HepG2 (cell line): ENCODE measurements at regions not wholly inside any gene's neighbourhood (a gene's known extent, or its start where the extent isn't known, plus 50 kb on each side); places are given as distances from the start of the nearest gene placed in this dataset.

ENCODE experiments used
- ATAC-seq: fragments of 200-7000 bp; cut with Tn5 transposase; 3 replicates; pipeline ENCODE4 v1.9.1; 2020; ENCODE audit warnings: mild to moderate bottlenecking, moderate library complexity
- BruUV-seq: library from RNA; stranded (reverse); fragments of 400-500 nt; replicated peaks from 2 replicates; lab custom pipeline; 2021; lab: Mats Ljungman, UMichigan
- CTCF ChIA-PET: fragments of 300-600 bp; formaldehyde crosslinking; extraction: SDS; loops from one replicate; lab custom pipeline; 2021; ENCODE audit warnings: low total read pairs, inconsistent platforms, low intra/inter-chr PET ratio; lab: Yijun Ruan, JAX
- POLR2A ChIA-PET: fragments of 350-600 bp; sonication (Branson Sonifier 250); formaldehyde crosslinking; loops from one replicate; lab custom pipeline; 2020; ENCODE audit warnings: antibody characterized with exemption, inconsistent platforms; lab: Yijun Ruan, JAX
- DNase-seq: peaks from one replicate; pipeline ENCODE4 v3.0.0-alpha.2; 2015; ENCODE audit warnings: low spot score
- FAIRE-seq: peaks from 3 replicates; lab custom pipeline; 2011; peaks lifted over from hg19 to GRCh38; lab: Jason Lieb, UNC
- H2AFZ ChIP-seq: one replicate; pipeline ENCODE4 v1.6.1; 2011; ENCODE audit warnings: low read length, inconsistent platforms
- H3K27ac ChIP-seq: fragments of 300-600 bp; 3 replicates; pipeline ENCODE4 v1.8.0; 2011; ENCODE audit warnings: mixed run types, mild to moderate bottlenecking, mixed read lengths, low read length, inconsistent platforms; ENCODE audit not compliant: insufficient read depth; ENCODE audit errors: extremely low read length
- H3K27me3 ChIP-seq, 2 experiments: fragments of 200-600 bp in 1 of 2; 2 replicates in 1 of 2; 3 replicates in 1 of 2; pipeline versions ENCODE4 v1.6.0 to v1.8.0; 2011; ENCODE audit warnings: low read length in 2 of 2, mild to moderate bottlenecking in 2 of 2, moderate library complexity in 2 of 2, inconsistent platforms in 1 of 2; ENCODE audit not compliant: insufficient read depth in 2 of 2, control insufficient read depth in 1 of 2
- H3K36me3 ChIP-seq, 2 experiments: fragments of 200-600 bp in 1 of 2; replicated peaks in 1 of 2; 2 replicates in 1 of 2; 3 replicates in 1 of 2; pipeline versions ENCODE4 v1.5.1 to v1.8.0; 2011; ENCODE audit warnings: low read length in 2 of 2, inconsistent platforms in 1 of 2; ENCODE audit not compliant: insufficient read depth in 2 of 2, control insufficient read depth in 1 of 2
- H3K4me1 ChIP-seq: 2 replicates; pipeline ENCODE4 v1.5.1; 2012; ENCODE audit warnings: low read length, inconsistent platforms; ENCODE audit not compliant: insufficient read depth
- H3K4me2 ChIP-seq: 2 replicates; pipeline ENCODE4 v1.6.0; 2011; ENCODE audit warnings: low read depth, low read length, inconsistent platforms
- H3K4me3 ChIP-seq, 3 experiments: fragments of 200-600 bp in 1 of 3; sonication (generic), shearing (Covaris generic) in 1 of 3; replicated peaks in 1 of 3; 2 replicates each; pipeline ENCODE4 v1.5.1; 2011 to 2016; ENCODE audit warnings: low read length in 3 of 3, inconsistent platforms in 2 of 3, low read depth in 2 of 3, mild to moderate bottlenecking in 2 of 3, control low read depth in 1 of 3, mixed read lengths in 1 of 3; ENCODE audit not compliant: insufficient read depth in 1 of 3
- H3K79me2 ChIP-seq: one replicate; pipeline ENCODE4 v1.6.1; 2011; ENCODE audit warnings: low read length, inconsistent platforms; ENCODE audit not compliant: insufficient read depth
- H3K9ac ChIP-seq: 2 replicates; pipeline ENCODE4 v1.6.0; 2011; ENCODE audit warnings: mild to moderate bottlenecking, low read depth, low read length, inconsistent platforms; ENCODE audit not compliant: insufficient read depth
- H3K9me3 ChIP-seq: 2 replicates; pipeline ENCODE4 v1.5.1; 2012; ENCODE audit warnings: mild to moderate bottlenecking, low read length
- H4K20me1 ChIP-seq: 2 replicates; pipeline ENCODE4 v1.6.0; 2011; ENCODE audit warnings: inconsistent platforms, mild to moderate bottlenecking, low read length, moderate library complexity; ENCODE audit not compliant: insufficient read depth
- CENPX ChIP-seq: sonication (generic); formaldehyde crosslinking; IDR thresholded peaks from 2 replicates; pipeline ENCODE4 v1.9.0; 2021; ENCODE audit warnings: mild to moderate bottlenecking, missing genetic modification reagents, moderate library complexity
- MXD4 ChIP-seq: IDR thresholded peaks from 2 replicates; pipeline ENCODE4 v1.6.1; 2016; ENCODE audit warnings: mild to moderate bottlenecking, missing biosample characterization, missing genetic modification reagents
- PCBP1 ChIP-seq: fragments of 200-400 bp; formaldehyde crosslinking; IDR thresholded peaks from 2 replicates; pipeline ENCODE4 v1.6.1; 2017; ENCODE audit warnings: mild to moderate bottlenecking, low read depth, low read length, borderline replicate concordance
- SNAPC2 ChIP-seq: sonication (generic); formaldehyde crosslinking; IDR thresholded peaks from 2 replicates; pipeline ENCODE4 v1.8.1; 2022; ENCODE audit warnings: mild to moderate bottlenecking, missing genetic modification reagents
- SRSF9 ChIP-seq: fragments of 200-400 bp; formaldehyde crosslinking; IDR thresholded peaks from 2 replicates; pipeline ENCODE4 v1.6.1; 2018; ENCODE audit warnings: borderline replicate concordance, mild to moderate bottlenecking, low read depth, low read length; ENCODE audit not compliant: insufficient read depth, poor library complexity, severe bottlenecking
- TARDBP ChIP-seq: sonication (generic); formaldehyde crosslinking; IDR thresholded peaks from 2 replicates; pipeline ENCODE4 v1.8.0; 2022; ENCODE audit warnings: mild to moderate bottlenecking, missing genetic modification reagents
- TOPORS ChIP-seq: sonication (generic); formaldehyde crosslinking; IDR thresholded peaks from 2 replicates; pipeline ENCODE4 v1.8.0; 2023; ENCODE audit warnings: mild to moderate bottlenecking, missing genetic modification reagents
- ZBTB21 ChIP-seq: sonication (generic); formaldehyde crosslinking; IDR thresholded peaks from 2 replicates; pipeline ENCODE4 v1.4.0; 2020; ENCODE audit warnings: missing genetic modification reagents
- ZBTB38 ChIP-seq: sonication (generic); formaldehyde crosslinking; IDR thresholded peaks from 2 replicates; pipeline ENCODE4 v1.5.1; 2020; ENCODE audit warnings: mild to moderate bottlenecking, missing genetic modification reagents
- ZNF263 ChIP-seq: sonication (generic); formaldehyde crosslinking; IDR thresholded peaks from 2 replicates; pipeline ENCODE4 v1.4.0; 2020; ENCODE audit warnings: missing genetic modification reagents
- ZNF33B ChIP-seq: sonication (generic); formaldehyde crosslinking; IDR thresholded peaks from 2 replicates; pipeline ENCODE4 v1.5.1; 2020; ENCODE audit warnings: mild to moderate bottlenecking, missing genetic modification reagents
- WGBS: methylation state at CpG from one replicate; pipeline ENCODE4 v1.1.6; 2017; ENCODE audit warnings: low lambda C conversion rate; 5-methylcytosine and 5-hydroxymethylcytosine counted together
- in situ Hi-C: cut with HindIII; loops from 2 replicates; pipeline ENCODE4 v1.10.0; 2017; ENCODE audit warnings: low pct_unique_long_range_greater_than_20kb; ENCODE audit not compliant: extremely low pct_ligation_motif_present
- intact Hi-C: fragments of 100-400 bp; cut with micrococcal nuclease; formaldehyde crosslinking; loops from one replicate; pipeline ENCODE4 v1.10.0; 2022; ENCODE audit not compliant: unreplicated experiment
- TF ChIP-seq, protein P1 (sequence below): sonication (generic); formaldehyde crosslinking; IDR thresholded peaks from 2 replicates; pipeline ENCODE4 v1.9.0; 2022; ENCODE audit warnings: low read depth, missing genetic modification reagents
- TF ChIP-seq, protein P2 (sequence below): sonication (generic); formaldehyde crosslinking; conservative IDR thresholded peaks from 2 replicates; pipeline ENCODE4 v1.4.0; 2020; ENCODE audit warnings: missing genetic modification reagents
- TF ChIP-seq, protein P3 (sequence below): sonication (generic); formaldehyde crosslinking; IDR thresholded peaks from 2 replicates; pipeline ENCODE4 v1.4.0; 2020; ENCODE audit warnings: missing genetic modification reagents

DNA sequence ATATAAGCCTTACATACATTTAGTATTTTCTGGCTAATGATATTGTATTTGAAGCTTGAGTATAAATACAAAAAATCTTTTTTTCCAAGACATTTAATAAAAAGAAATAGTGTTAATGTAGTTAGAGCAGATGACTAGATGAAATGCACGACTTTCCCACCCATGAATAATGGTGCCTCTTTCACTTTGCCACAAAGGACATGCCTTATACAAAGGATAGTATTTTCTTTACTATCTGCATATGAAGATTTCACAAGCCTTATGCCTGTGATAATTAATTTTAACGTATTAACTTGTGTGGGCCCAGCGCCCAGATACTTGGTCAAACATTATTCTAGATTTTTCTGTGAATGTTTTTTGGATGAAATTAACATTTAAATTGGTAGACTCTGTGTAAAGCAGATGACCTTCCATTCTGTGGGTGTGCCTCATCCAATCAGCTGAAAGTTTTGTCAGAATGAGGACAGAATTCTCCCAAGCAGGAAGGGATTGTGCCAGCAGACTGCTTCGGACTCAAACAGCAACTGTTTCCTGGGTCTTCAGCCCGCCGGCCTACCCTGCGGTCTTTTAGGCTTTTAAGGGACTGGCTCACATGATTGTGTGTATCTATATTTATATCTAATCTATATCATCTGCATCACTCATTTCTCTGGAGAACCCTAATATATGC lies 115.4 kb downstream of the USP22 start (continued):
- no peak for TF ChIP-seq TOPORS (CRISPR knock-in tag)
- TF ChIP-seq PCBP1, result no peak
- TF ChIP-seq, protein P1, sequence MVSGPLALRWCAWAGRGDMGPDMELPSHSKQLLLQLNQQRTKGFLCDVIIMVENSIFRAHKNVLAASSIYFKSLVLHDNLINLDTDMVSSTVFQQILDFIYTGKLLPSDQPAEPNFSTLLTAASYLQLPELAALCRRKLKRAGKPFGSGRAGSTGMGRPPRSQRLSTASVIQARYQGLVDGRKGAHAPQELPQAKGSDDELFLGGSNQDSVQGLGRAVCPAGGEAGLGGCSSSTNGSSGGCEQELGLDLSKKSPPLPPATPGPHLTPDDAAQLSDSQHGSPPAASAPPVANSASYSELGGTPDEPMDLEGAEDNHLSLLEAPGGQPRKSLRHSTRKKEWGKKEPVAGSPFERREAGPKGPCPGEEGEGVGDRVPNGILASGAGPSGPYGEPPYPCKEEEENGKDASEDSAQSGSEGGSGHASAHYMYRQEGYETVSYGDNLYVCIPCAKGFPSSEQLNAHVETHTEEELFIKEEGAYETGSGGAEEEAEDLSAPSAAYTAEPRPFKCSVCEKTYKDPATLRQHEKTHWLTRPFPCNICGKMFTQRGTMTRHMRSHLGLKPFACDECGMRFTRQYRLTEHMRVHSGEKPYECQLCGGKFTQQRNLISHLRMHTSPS (CRISPR knock-in tag), result no peak
- no peak for TF ChIP-seq SRSF9
- TF ChIP-seq CENPX (CRISPR knock-in tag), result no peak
- TF ChIP-seq, protein P2, sequence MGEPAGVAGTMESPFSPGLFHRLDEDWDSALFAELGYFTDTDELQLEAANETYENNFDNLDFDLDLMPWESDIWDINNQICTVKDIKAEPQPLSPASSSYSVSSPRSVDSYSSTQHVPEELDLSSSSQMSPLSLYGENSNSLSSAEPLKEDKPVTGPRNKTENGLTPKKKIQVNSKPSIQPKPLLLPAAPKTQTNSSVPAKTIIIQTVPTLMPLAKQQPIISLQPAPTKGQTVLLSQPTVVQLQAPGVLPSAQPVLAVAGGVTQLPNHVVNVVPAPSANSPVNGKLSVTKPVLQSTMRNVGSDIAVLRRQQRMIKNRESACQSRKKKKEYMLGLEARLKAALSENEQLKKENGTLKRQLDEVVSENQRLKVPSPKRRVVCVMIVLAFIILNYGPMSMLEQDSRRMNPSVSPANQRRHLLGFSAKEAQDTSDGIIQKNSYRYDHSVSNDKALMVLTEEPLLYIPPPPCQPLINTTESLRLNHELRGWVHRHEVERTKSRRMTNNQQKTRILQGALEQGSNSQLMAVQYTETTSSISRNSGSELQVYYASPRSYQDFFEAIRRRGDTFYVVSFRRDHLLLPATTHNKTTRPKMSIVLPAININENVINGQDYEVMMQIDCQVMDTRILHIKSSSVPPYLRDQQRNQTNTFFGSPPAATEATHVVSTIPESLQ (CRISPR knock-in tag), result no peak
- no peak for TF ChIP-seq ZBTB21 (CRISPR knock-in tag)

DNA sequence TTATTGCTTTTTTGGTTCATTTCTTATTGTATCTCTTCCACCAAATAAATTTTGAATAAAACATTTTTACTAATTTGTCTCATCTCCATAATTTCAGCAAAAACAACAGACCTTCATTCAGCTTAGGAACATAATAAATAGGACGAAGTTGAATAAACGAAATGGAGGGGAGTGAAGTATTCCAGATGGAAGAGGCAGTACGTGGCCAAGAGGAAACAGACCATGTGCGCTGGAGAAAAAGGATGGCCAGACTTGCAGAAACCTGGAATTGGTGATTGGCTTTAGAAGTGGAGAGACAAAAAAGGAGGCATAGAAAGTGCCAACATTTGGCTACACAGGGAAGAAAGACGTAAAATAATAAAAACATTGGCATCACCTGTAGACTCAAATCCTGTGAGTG lies 113.5 kb downstream of the USP22 start:
- DNase-seq (no peak), FAIRE-seq (no peak), ATAC-seq (no peak)
- ChIA-PET POLR2A (no interaction called here), CTCF (no interaction called here)
- H4K20me1 ChIP-seq, result no peaks in the 10 kb centered on the region
- H3K27ac ChIP-seq, result no peak overlapping the region
- no peak overlapping the region for H3K4me3 ChIP-seq
- H3K36me3 ChIP-seq, result peaks cover 0 to 6% of the 10 kb centered on the region in 2 experiments; a peak in 1 of 5 replicates
- peaks cover 10% of the 10 kb centered on the region for H3K79me2 ChIP-seq
- no peaks in the 10 kb centered on the region for H3K9me3 ChIP-seq
- H3K27me3 ChIP-seq, result no peaks in the 10 kb centered on the region
- intact Hi-C loops (no loop called here), in situ Hi-C loops (no loop called here)
- no peak overlapping the region for H2AFZ ChIP-seq
- peaks cover 5% of the 10 kb centered on the region; the same call in 1 of the 2 replicates for H3K4me1 ChIP-seq
- WGBS, result 60% methylated on average over 5 of the region's 5 CpGs
- BruUV-seq, result no TSS peak
- H3K9ac ChIP-seq, result no peak overlapping the region
- no peak overlapping the region for H3K4me2 ChIP-seq
- TF ChIP-seq, protein P3, sequence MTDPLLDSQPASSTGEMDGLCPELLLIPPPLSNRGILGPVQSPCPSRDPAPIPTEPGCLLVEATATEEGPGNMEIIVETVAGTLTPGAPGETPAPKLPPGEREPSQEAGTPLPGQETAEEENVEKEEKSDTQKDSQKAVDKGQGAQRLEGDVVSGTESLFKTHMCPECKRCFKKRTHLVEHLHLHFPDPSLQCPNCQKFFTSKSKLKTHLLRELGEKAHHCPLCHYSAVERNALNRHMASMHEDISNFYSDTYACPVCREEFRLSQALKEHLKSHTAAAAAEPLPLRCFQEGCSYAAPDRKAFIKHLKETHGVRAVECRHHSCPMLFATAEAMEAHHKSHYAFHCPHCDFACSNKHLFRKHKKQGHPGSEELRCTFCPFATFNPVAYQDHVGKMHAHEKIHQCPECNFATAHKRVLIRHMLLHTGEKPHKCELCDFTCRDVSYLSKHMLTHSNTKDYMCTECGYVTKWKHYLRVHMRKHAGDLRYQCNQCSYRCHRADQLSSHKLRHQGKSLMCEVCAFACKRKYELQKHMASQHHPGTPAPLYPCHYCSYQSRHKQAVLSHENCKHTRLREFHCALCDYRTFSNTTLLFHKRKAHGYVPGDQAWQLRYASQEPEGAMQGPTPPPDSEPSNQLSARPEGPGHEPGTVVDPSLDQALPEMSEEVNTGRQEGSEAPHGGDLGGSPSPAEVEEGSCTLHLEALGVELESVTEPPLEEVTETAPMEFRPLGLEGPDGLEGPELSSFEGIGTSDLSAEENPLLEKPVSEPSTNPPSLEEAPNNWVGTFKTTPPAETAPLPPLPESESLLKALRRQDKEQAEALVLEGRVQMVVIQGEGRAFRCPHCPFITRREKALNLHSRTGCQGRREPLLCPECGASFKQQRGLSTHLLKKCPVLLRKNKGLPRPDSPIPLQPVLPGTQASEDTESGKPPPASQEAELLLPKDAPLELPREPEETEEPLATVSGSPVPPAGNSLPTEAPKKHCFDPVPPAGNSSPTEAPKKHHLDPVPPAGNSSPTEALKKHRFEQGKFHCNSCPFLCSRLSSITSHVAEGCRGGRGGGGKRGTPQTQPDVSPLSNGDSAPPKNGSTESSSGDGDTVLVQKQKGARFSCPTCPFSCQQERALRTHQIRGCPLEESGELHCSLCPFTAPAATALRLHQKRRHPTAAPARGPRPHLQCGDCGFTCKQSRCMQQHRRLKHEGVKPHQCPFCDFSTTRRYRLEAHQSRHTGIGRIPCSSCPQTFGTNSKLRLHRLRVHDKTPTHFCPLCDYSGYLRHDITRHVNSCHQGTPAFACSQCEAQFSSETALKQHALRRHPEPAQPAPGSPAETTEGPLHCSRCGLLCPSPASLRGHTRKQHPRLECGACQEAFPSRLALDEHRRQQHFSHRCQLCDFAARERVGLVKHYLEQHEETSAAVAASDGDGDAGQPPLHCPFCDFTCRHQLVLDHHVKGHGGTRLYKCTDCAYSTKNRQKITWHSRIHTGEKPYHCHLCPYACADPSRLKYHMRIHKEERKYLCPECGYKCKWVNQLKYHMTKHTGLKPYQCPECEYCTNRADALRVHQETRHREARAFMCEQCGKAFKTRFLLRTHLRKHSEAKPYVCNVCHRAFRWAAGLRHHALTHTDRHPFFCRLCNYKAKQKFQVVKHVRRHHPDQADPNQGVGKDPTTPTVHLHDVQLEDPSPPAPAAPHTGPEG, result no peak
- TF ChIP-seq TARDBP (CRISPR knock-in tag) (no peak), ZNF263 (CRISPR knock-in tag) (no peak), ZNF33B (no peak), SNAPC2 (CRISPR knock-in tag) (no peak), MXD4 (CRISPR knock-in tag) (no peak), ZBTB38 (CRISPR knock-in tag) (no peak)
